ENCODE measurements at regions not wholly inside any gene's neighbourhood (a gene's known extent, or its start where the extent isn't known, plus 50 kb on each side); places are given as distances from the start of the nearest gene placed in this dataset.

GRCh38 chrX:141989134-141989533 is 85.4 kb downstream of the MAGEC1 start:
- ChIA-PET CTCF (no interaction called here), POLR2A (no interaction called here)
- DNase-seq (ENCODE audit: low read depth in 1 of 2, low spot score in 1 of 2) (no peak), FAIRE-seq (no peak), ATAC-seq (no peak)
- H3K4me1 ChIP-seq, result no peaks in the 10 kb centered on the region
- no peak for TF ChIP-seq ZNF302 (CRISPR knock-in tag; IDR thresholded peaks at IDR 0.05)
- no peak overlapping the region for H3K4me2 ChIP-seq
- no peak overlapping the region for H3K4me3 ChIP-seq
- 6% methylated on average over 1 of the region's 1 CpG for WGBS (ENCODE audit: missing lambda C conversion rate)
- H3K9me3 ChIP-seq, result no peaks in the 10 kb centered on the region
- H3K27ac ChIP-seq, result no peak overlapping the region

GRCh38 chrX:141982296-141982695 is 78.6 kb downstream of the MAGEC1 start:
- POLR2A ChIA-PET, result no interaction called here
- Histone ChIP-seq H3K4me3 (no peak overlapping the region), H3K27ac (no peak overlapping the region), H3K4me1 (no peaks in the 10 kb centered on the region), H3K9me3 (no peaks in the 10 kb centered on the region), H3K4me2 (no peak overlapping the region)
- no peak for DNase-seq (ENCODE audit: low read depth in 1 of 2, low spot score in 1 of 2)
- CTCF ChIA-PET, result interaction anchor here (0.6 kb wide), 1 partner anchor 1196 kb away, joined by 3 read pairs; no protein-coding TSS in a partner anchor
- ATAC-seq, result no peak
- FAIRE-seq, result no peak
- 22% methylated on average over 3 of the region's 3 CpGs for WGBS (ENCODE audit: missing lambda C conversion rate)
- TF ChIP-seq NPAS2 (CRISPR knock-in tag; IDR thresholded peaks at IDR 0.05; ENCODE audit: borderline replicate concordance) (no peak), E2F6 (IDR thresholded peaks at IDR 0.05; ENCODE audit: borderline replicate concordance, low read depth) (no peak), HDAC2 (IDR thresholded peaks at IDR 0.05) (no peak), FOSL2 (IDR thresholded peaks at IDR 0.05) (no peak), FOSL2 (CRISPR knock-in tag; IDR thresholded peaks at IDR 0.05) (no peak), RARB (CRISPR knock-in tag; IDR thresholded peaks at IDR 0.05) (no peak), MAZ (IDR thresholded peaks at IDR 0.05; ENCODE audit: borderline replicate concordance, low read depth, low read length) (no peak), FOXS1 (CRISPR knock-in tag; IDR thresholded peaks at IDR 0.05) (no peak), RFX5 (IDR thresholded peaks at IDR 0.05) (no peak), MAX (IDR thresholded peaks at IDR 0.05) (no peak), POLR2A (IDR thresholded peaks at IDR 0.05; ENCODE audit: low read length) (no peak), HOXA7 (CRISPR knock-in tag; IDR thresholded peaks at IDR 0.05) (no peak), TP53 (CRISPR knock-in tag; IDR thresholded peaks at IDR 0.05) (no peak), GATA3 (IDR thresholded peaks at IDR 0.05; ENCODE audit: borderline replicate concordance) (no peak), ZSCAN20 (CRISPR knock-in tag; IDR thresholded peaks at IDR 0.05) (no peak), CBX8 (IDR thresholded peaks at IDR 0.05) (no peak), HOXB5 (CRISPR knock-in tag; IDR thresholded peaks at IDR 0.05) (no peak), USF2 (IDR thresholded peaks at IDR 0.05) (no peak), RCOR1 (IDR thresholded peaks at IDR 0.05; ENCODE audit: low read depth, low read length) (no peak)

- Histone ChIP-seq H3K4me1 (no peaks in the 10 kb centered on the region), H3K9me3 (no peaks in the 10 kb centered on the region), H3K4me3 (no peak overlapping the region), H3K27ac (no peak overlapping the region), H3K4me2 (no peak overlapping the region)
- DNase-seq (ENCODE audit: low read depth in 1 of 2, low spot score in 1 of 2) (no peak), ATAC-seq (no peak), FAIRE-seq (no peak)
- WGBS (ENCODE audit: missing lambda C conversion rate), result 30% methylated on average over 3 of the region's 3 CpGs
- TF ChIP-seq E2F6 (IDR thresholded peaks at IDR 0.05; ENCODE audit: borderline replicate concordance, low read depth), result no peak
- TF ChIP-seq HES2 (IDR thresholded peaks at IDR 0.05), result no peak
- TF ChIP-seq HOXB5 (CRISPR knock-in tag; IDR thresholded peaks at IDR 0.05), result no peak
- no peak for TF ChIP-seq NR3C1 (IDR thresholded peaks at IDR 0.05)
- TF ChIP-seq ATOH8 (CRISPR knock-in tag; IDR thresholded peaks at IDR 0.05; ENCODE audit: low read depth), result no peak
- no peak for TF ChIP-seq HOXB13 (CRISPR knock-in tag; IDR thresholded peaks at IDR 0.05; ENCODE audit: low read depth)
- no peak for TF ChIP-seq HOXA7 (CRISPR knock-in tag; IDR thresholded peaks at IDR 0.05)
- TF ChIP-seq PBX3 (IDR thresholded peaks at IDR 0.05), result no peak
- no peak for TF ChIP-seq MAZ (IDR thresholded peaks at IDR 0.05; ENCODE audit: borderline replicate concordance, low read depth, low read length)
- TF ChIP-seq POLR2AphosphoS2 (conservative IDR thresholded peaks at IDR 0.05; ENCODE audit: low read length), result no peak
- no peak for TF ChIP-seq TFCP2L1 (CRISPR knock-in tag; IDR thresholded peaks at IDR 0.05)
- TF ChIP-seq MAX (IDR thresholded peaks at IDR 0.05), result no peak
- TF ChIP-seq PHF8 (IDR thresholded peaks at IDR 0.05; ENCODE audit: borderline replicate concordance, low read depth), result no peak
- TF ChIP-seq KDM5A (IDR thresholded peaks at IDR 0.05), result no peak
- TF ChIP-seq USF2 (IDR thresholded peaks at IDR 0.05), result no peak
- TF ChIP-seq CEBPB (IDR thresholded peaks at IDR 0.05), result no peak
- TF ChIP-seq CHD2 (IDR thresholded peaks at IDR 0.05; ENCODE audit: low read length, partially characterized antibody), result no peak
- TF ChIP-seq HEYL (CRISPR knock-in tag; IDR thresholded peaks at IDR 0.05), result no peak
- no peak for TF ChIP-seq RCOR1 (IDR thresholded peaks at IDR 0.05; ENCODE audit: low read depth, low read length)
- POLR2A ChIA-PET, result no interaction called here
- CTCF ChIA-PET, result no interaction called here
Observed at GRCh38 chrX:141975839-141976238, 72.1 kb downstream of the MAGEC1 start.

All from A549 (cell line).